ENCODE measurements at regions not wholly inside any gene's neighbourhood (a gene's known extent, or its start where the extent isn't known, plus 50 kb on each side); places are given as distances from the start of the nearest gene placed in this dataset.

GRCh38 chr15:31824024-31824423, 206.3 kb upstream of the CHRNA7 start:
- no peak for DNase-seq (ENCODE audit: low read depth in 2 of 2)

- no peak for DNase-seq (ENCODE audit: low read depth in 2 of 2)
Measured at GRCh38 chr15:31828594-31828993, 201.7 kb upstream of the CHRNA7 start.

- no peak for DNase-seq (ENCODE audit: low read depth in 2 of 2)
Measured at GRCh38 chr15:31830591-31830990, 199.7 kb upstream of the CHRNA7 start.

GRCh38 chr15:31831596-31831995, 198.7 kb upstream of the CHRNA7 start:
- no peak for DNase-seq (ENCODE audit: low read depth in 2 of 2)

- DNase-seq (ENCODE audit: low read depth in 2 of 2), result no peak
Measured at GRCh38 chr15:31834654-31835053, 195.7 kb upstream of the CHRNA7 start.

- DNase-seq (ENCODE audit: low read depth in 2 of 2), result no peak
Measured at GRCh38 chr15:31839388-31839787, 190.9 kb upstream of the CHRNA7 start.

GRCh38 chr15:31840849-31841476, 189.4 kb upstream of the CHRNA7 start:
- DNase-seq (ENCODE audit: low read depth in 2 of 2), result no peak

- DNase-seq (ENCODE audit: low read depth in 2 of 2), result no peak
Measured at GRCh38 chr15:31842532-31843195, 187.7 kb upstream of the CHRNA7 start.

GRCh38 chr15:31843426-31844055, 186.8 kb upstream of the CHRNA7 start:
- DNase-seq (ENCODE audit: low read depth in 2 of 2), result no peak

GRCh38 chr15:31845791-31846190, 184.5 kb upstream of the CHRNA7 start:
- no peak for DNase-seq (ENCODE audit: low read depth in 2 of 2)

- no peak for DNase-seq (ENCODE audit: low read depth in 2 of 2)
Measured at GRCh38 chr15:31847961-31848360, 182.4 kb upstream of the CHRNA7 start.

GRCh38 chr15:31848621-31849020, 181.7 kb upstream of the CHRNA7 start:
- no peak for DNase-seq (ENCODE audit: low read depth in 2 of 2)

GRCh38 chr15:31852933-31853799, 177.1 kb upstream of the CHRNA7 start:
- DNase-seq (ENCODE audit: low read depth in 2 of 2), result no peak

- no peak for DNase-seq (ENCODE audit: low read depth in 2 of 2)
Measured at GRCh38 chr15:31856581-31856980, 173.7 kb upstream of the CHRNA7 start.

GRCh38 chr15:31857194-31857593, 173.1 kb upstream of the CHRNA7 start:
- DNase-seq (ENCODE audit: low read depth in 2 of 2), result no peak

GRCh38 chr15:31858026-31858425, 172.3 kb upstream of the CHRNA7 start:
- no peak for DNase-seq (ENCODE audit: low read depth in 2 of 2)

- DNase-seq (ENCODE audit: low read depth in 2 of 2), result no peak
Measured at GRCh38 chr15:31866248-31866647, 164.1 kb upstream of the CHRNA7 start.

GRCh38 chr15:31867536-31868442, 162.5 kb upstream of the CHRNA7 start:
- DNase-seq (ENCODE audit: low read depth in 2 of 2), result peak in 1 of 2 donors; percentile 13

GRCh38 chr15:31869686-31870307, 160.5 kb upstream of the CHRNA7 start:
- no peak for DNase-seq (ENCODE audit: low read depth in 2 of 2)

- DNase-seq (ENCODE audit: low read depth in 2 of 2), result peak; percentile 57 to 73
Measured at GRCh38 chr15:31870328-31871165, 159.8 kb upstream of the CHRNA7 start, which contains the start of gene OTUD7A. Gene OTUD7A, minus strand, starts transcription at chr15:31870673.
